Stimulated activated CD8-positive, alpha-beta memory T cell treated with anti-CD3 and anti-CD28 coated beads, Interleukin-7, amount 100 ng/mL, for 24 hours (primary cell): ENCODE measurements at regions not wholly inside any gene's neighbourhood (a gene's known extent, or its start where the extent isn't known, plus 50 kb on each side); places are given as distances from the start of the nearest gene placed in this dataset.
"Not testable (repeated sequence)": the region's sequence is repeated elsewhere in the genome, so short reads cannot be mapped to it uniquely, and the experiment has no call there.

Experiments
- DNase-seq: peaks from one replicate; pipeline ENCODE4 v3.0.0-alpha.2; 2020; ENCODE audit warnings: low read depth

- DNase-seq, result not testable (repeated sequence)
These were observed 872.7 kb downstream of the PCDH17 start for GRCh38 chr13:58504202-58504700.

- not testable (repeated sequence) for DNase-seq
These were observed 873.8 kb downstream of the PCDH17 start for GRCh38 chr13:58505262-58505920.

GRCh38 chr13:58528351-58528750, 896.8 kb downstream of the PCDH17 start:
- no peak for DNase-seq

- DNase-seq, result no peak
These were observed 900.1 kb downstream of the PCDH17 start for GRCh38 chr13:58531614-58532013.

- no peak for DNase-seq
These were observed 911.0 kb downstream of the PCDH17 start for GRCh38 chr13:58542530-58542929.

- DNase-seq, result no peak
These were observed 915.9 kb downstream of the PCDH17 start for GRCh38 chr13:58547419-58547818.

- no peak for DNase-seq
These were observed 934.6 kb downstream of the PCDH17 start for GRCh38 chr13:58566176-58566575.

GRCh38 chr13:58573743-58574142, 942.2 kb downstream of the PCDH17 start:
- no peak for DNase-seq

- no peak for DNase-seq
These were observed 943.2 kb downstream of the PCDH17 start for GRCh38 chr13:58574791-58575190.

GRCh38 chr13:58579468-58579867, 947.9 kb downstream of the PCDH17 start:
- DNase-seq, result no peak

GRCh38 chr13:58583966-58584365, 952.4 kb downstream of the PCDH17 start:
- no peak for DNase-seq

- DNase-seq, result no peak
These were observed 953.1 kb downstream of the PCDH17 start for GRCh38 chr13:58584610-58585009.

GRCh38 chr13:58587183-58587582, 955.6 kb downstream of the PCDH17 start:
- no peak for DNase-seq

GRCh38 chr13:58592052-58592451, 960.5 kb downstream of the PCDH17 start:
- DNase-seq, result no peak

- no peak for DNase-seq
These were observed 961.2 kb downstream of the PCDH17 start for GRCh38 chr13:58592786-58593185.

- no peak for DNase-seq
These were observed 963.4 kb downstream of the PCDH17 start for GRCh38 chr13:58594747-58595600.

GRCh38 chr13:58597552-58597951, 966.0 kb downstream of the PCDH17 start:
- no peak for DNase-seq

- no peak for DNase-seq
These were observed 966.7 kb downstream of the PCDH17 start for GRCh38 chr13:58598241-58598640.

GRCh38 chr13:58611117-58611516, 979.6 kb downstream of the PCDH17 start:
- no peak for DNase-seq

- no peak for DNase-seq
These were observed 986.5 kb downstream of the PCDH17 start for GRCh38 chr13:58617880-58618665.

- DNase-seq, result no peak
These were observed 988.0 kb downstream of the PCDH17 start for GRCh38 chr13:58619396-58620113.

GRCh38 chr13:58620176-58620575, 988.6 kb downstream of the PCDH17 start:
- DNase-seq, result no peak
